Body of pancreas (tissue), 4 donors: ENCODE measurements at regions not wholly inside any gene's neighbourhood (a gene's known extent, or its start where the extent isn't known, plus 50 kb on each side); places are given as distances from the start of the nearest gene placed in this dataset.

ENCODE experiments used
- ATAC-seq: fragments of 150-250 bp; one replicate; pipeline ENCODE4 v1.9.1; 2016
- DNase-seq, 4 donors: peaks; one replicate each; pipeline ENCODE4 v3.0.0-alpha.2; 2019
- H3K27ac ChIP-seq, 4 donors: fragments of 200-600 bp; sonication (generic); 1 replicate in 3 of 4; 2 replicates in 1 of 4; pipeline versions ENCODE4 v1.5.1 to v1.6.1; 2016 to 2019; ENCODE audit warnings: mild to moderate bottlenecking in 1 of 4, mixed read lengths in 1 of 4, moderate library complexity in 1 of 4
- H3K27me3 ChIP-seq, 2 donors: fragments of 200-600 bp; sonication (generic); one replicate each; pipeline ENCODE4 v1.6.0; 2016; ENCODE audit warnings: mild to moderate bottlenecking in 1 of 2
- H3K36me3 ChIP-seq, 2 donors: fragments of 200-600 bp; sonication (generic); replicated peaks in 1 of 2; 2 replicates each; pipeline ENCODE4 v1.5.1; 2016; ENCODE audit warnings: low read depth in 2 of 2; ENCODE audit not compliant: insufficient read depth in 1 of 2
- H3K4me1 ChIP-seq: fragments of 200-600 bp; sonication (generic); one replicate; pipeline ENCODE4 v1.6.0; 2016
- H3K4me3 ChIP-seq, 2 donors: fragments of 200-600 bp; sonication (generic); 1 replicate in 1 of 2; 2 replicates in 1 of 2; pipeline ENCODE4 v1.5.1; 2016 to 2019
- H3K9me3 ChIP-seq, 3 donors: fragments of 200-600 bp; sonication (generic); 1 replicate in 2 of 3; 2 replicates in 1 of 3; pipeline ENCODE4 v1.5.1; 2016
- POLR2A ChIP-seq, 3 donors: fragments of 450-650 bp; IDR thresholded peaks; one replicate each; pipeline ENCODE4 v1.6.1; 2016; ENCODE audit warnings: antibody characterized with exemption in 3 of 3, mild to moderate bottlenecking in 2 of 3
- WGBS, 2 donors: methylation state at CpG; one replicate each; pipeline ENCODE4 v1.1.5; 2017; 5-methylcytosine and 5-hydroxymethylcytosine counted together
- intact Hi-C: fragments of 100-400 bp; cut with DNase I; formaldehyde crosslinking; loops from one replicate; pipeline ENCODE4 v1.15.1; 2023
- TF ChIP-seq, protein P1 (sequence below), 7 experiments: fragments of 450-650 bp in 4 of 7; fragments of 200-600 bp in 3 of 7; sonication (generic) in 3 of 7; IDR thresholded peaks; one replicate each; pipeline ENCODE4 v1.5.1; 2016 to 2019; ENCODE audit warnings: antibody characterized with exemption in 7 of 7

DNA sequence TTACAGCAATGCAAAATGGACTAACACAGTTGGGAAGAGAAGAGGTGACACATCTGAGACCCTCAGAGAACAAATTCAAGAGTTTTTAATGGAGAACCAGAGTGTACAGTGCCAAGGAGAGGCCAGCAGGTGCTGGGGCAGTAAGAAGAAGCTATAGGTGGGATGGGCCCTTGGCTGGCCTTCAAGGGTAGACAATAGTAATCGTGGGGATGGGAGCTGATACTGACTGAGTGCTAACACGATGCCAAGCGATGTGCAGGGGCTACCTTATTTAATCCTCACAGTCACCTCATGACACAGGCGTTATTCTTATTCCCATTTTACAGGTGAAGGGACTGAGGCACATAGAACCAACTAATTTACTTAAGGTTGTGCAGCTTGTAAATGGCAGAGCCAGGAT is 131.9 kb upstream of the ID2 start:
- 83 to 91% methylated on average over 4 of the region's 4 CpGs for WGBS, 2 donors
- Histone ChIP-seq H3K36me3 (no peaks in the 10 kb centered on the region), H3K27ac (no peak overlapping the region), H3K9me3 (no peaks in the 10 kb centered on the region), H3K4me3 (no peak overlapping the region), H3K27me3 (no peaks in the 10 kb centered on the region), H3K4me1 (no peaks in the 10 kb centered on the region)
- DNase-seq: no peak
- no peak for ATAC-seq
- no peak for TF ChIP-seq POLR2A (IDR thresholded peaks at IDR 0.05)
- TF ChIP-seq, protein P1, sequence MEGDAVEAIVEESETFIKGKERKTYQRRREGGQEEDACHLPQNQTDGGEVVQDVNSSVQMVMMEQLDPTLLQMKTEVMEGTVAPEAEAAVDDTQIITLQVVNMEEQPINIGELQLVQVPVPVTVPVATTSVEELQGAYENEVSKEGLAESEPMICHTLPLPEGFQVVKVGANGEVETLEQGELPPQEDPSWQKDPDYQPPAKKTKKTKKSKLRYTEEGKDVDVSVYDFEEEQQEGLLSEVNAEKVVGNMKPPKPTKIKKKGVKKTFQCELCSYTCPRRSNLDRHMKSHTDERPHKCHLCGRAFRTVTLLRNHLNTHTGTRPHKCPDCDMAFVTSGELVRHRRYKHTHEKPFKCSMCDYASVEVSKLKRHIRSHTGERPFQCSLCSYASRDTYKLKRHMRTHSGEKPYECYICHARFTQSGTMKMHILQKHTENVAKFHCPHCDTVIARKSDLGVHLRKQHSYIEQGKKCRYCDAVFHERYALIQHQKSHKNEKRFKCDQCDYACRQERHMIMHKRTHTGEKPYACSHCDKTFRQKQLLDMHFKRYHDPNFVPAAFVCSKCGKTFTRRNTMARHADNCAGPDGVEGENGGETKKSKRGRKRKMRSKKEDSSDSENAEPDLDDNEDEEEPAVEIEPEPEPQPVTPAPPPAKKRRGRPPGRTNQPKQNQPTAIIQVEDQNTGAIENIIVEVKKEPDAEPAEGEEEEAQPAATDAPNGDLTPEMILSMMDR (IDR thresholded peaks at IDR 0.05): no peak
- intact Hi-C loops: no loop called here

DNA sequence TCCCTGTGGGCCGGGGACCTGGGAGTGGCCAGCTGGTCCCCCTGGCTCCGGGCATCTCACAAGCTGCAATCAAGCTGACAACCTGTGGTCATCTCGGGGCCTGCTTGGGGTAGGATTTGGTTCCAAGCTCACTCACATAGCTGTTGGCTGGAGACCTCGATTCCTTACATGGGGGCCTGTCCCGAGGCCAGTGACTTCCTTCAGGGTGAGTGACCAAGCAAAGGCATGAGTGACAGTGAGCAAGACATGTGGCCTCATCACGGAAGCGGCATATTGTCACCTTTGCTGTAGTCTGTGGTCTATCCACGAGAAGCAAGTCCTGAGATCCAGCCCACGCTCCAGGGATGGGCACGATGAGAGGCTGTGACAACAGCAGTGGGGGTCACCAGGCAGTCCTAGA is 131.4 kb upstream of the ID2 start:
- ATAC-seq: no peak
- intact Hi-C loops: no loop called here
- peak in 1 of 4 donors; percentile 8 for DNase-seq
- Histone ChIP-seq H3K4me1 (no peaks in the 10 kb centered on the region), H3K4me3 (no peak overlapping the region), H3K9me3 (no peaks in the 10 kb centered on the region), H3K27ac (no peak overlapping the region), H3K27me3 (no peaks in the 10 kb centered on the region), H3K36me3 (no peaks in the 10 kb centered on the region)
- TF ChIP-seq, protein P1 (IDR thresholded peaks at IDR 0.05): no peak
- no peak for TF ChIP-seq POLR2A (IDR thresholded peaks at IDR 0.05)
- WGBS, 2 donors: 91 to 94% methylated on average over 6 to 9 of the region's 10 CpGs

DNA sequence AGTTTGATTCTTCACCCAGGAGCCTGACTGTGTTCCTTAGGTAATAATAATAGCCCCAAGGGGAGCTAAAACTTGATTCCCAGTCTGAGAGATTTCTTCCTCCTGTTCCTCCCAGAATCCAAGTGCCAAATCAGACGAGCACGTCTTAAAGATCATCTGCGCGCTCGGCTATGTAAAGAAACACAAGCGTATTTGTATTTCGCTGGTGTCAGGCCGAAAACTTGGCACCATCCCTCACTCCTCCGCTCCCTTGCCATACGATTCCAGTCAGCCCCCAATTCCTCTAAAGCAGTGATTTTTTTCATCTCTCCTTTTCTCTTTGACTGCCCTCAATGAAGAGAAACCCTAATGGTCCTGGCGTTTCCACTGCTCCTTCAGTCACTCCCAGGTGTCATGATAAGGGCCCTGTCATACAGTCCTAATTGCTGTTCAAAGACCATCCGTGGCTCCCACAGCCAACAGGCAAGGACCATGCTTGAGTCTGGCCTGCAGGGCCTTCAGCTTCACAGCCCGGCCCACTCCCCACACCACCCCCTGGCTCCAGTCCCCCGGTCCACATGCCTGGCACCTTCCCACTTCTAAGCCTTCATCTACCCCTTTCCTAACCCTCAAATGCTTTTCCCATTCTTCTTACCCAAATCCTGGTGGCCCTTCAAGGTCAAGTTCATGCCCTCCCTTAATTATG is 130.8 kb upstream of the ID2 start:
- Histone ChIP-seq H3K4me3 (no peak overlapping the region), H3K36me3 (no peaks in the 10 kb centered on the region), H3K27ac (no peak overlapping the region), H3K4me1 (no peaks in the 10 kb centered on the region), H3K27me3 (no peaks in the 10 kb centered on the region), H3K9me3 (no peaks in the 10 kb centered on the region)
- no peak for DNase-seq
- WGBS, 2 donors: 83 to 90% methylated on average over 14 of the region's 14 CpGs
- intact Hi-C loops: no loop called here
- ATAC-seq: no peak
- TF ChIP-seq POLR2A (IDR thresholded peaks at IDR 0.05): no peak
- TF ChIP-seq, protein P1 (IDR thresholded peaks at IDR 0.05): no peak

DNA sequence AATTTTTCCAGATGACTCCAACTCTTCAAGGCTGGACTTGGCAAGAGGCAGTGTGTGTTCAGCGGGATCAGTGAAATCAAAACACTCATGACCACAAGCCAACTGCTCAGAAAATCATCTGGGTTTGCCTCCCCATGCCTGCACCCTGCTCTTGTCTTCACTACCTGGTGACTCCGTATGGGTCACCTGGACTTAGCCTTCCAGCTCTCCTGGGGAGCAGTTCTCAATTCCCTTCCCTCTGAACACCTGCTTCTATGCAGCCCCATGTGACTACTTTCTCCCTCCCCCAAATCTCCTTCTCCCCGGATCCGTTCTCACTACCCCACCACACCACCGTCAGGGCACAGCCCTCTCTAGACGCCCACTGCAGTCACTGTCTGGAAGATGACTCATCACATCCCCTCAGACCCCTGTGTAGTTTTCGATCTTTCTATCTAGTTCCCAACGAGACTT is 130.2 kb upstream of the ID2 start:
- H3K27me3 ChIP-seq: no peaks in the 10 kb centered on the region
- no peaks in the 10 kb centered on the region for H3K9me3 ChIP-seq
- WGBS, 2 donors: 66 to 80% methylated on average over 8 of the region's 8 CpGs
- DNase-seq: peak in 1 of 4 donors; percentile 8
- no peak overlapping the region for H3K27ac ChIP-seq
- intact Hi-C loops: no loop called here
- H3K4me3 ChIP-seq: no peak overlapping the region
- no peak for TF ChIP-seq POLR2A (IDR thresholded peaks at IDR 0.05)
- TF ChIP-seq, protein P1 (IDR thresholded peaks at IDR 0.05): no peak
- no peaks in the 10 kb centered on the region for H3K4me1 ChIP-seq
- no peak for ATAC-seq
- H3K36me3 ChIP-seq: no peaks in the 10 kb centered on the region

DNA sequence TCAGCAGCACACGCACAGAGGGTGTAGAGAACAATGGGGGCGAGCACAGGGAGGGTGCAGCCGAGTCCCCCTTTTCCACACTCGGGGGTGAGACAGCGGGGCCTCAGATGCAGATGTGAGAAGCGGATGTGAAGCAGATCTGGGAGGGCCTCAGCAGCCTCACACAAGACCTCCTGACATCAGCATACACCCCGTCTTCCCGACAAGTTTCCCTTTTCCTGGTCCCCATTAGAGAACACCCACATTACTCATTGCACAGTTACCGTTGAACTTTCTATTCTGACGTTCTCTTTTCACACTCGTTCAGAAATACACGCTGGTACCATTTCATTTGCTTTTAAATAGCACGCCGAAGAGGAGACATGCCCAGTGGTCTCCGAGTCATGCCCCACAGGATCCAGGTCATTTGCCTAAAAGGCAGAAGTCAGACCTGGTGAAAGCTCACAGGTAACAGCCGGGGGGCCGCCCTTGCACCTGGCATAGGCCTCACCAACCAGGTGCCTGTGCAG is 129.5 kb upstream of the ID2 start:
- Histone ChIP-seq H3K36me3 (no peaks in the 10 kb centered on the region), H3K4me1 (no peaks in the 10 kb centered on the region), H3K4me3 (no peak overlapping the region), H3K9me3 (no peaks in the 10 kb centered on the region), H3K27ac (no peak overlapping the region), H3K27me3 (no peaks in the 10 kb centered on the region)
- TF ChIP-seq POLR2A (IDR thresholded peaks at IDR 0.05): no peak
- TF ChIP-seq, protein P1 (IDR thresholded peaks at IDR 0.05): no peak
- 90 to 91% methylated on average over 17 of the region's 17 CpGs for WGBS, 2 donors
- intact Hi-C loops: no loop called here
- ATAC-seq (no peak), DNase-seq (no peak)
